HepG2 (cell line): ENCODE measurements at regions not wholly inside any gene's neighbourhood (a gene's known extent, or its start where the extent isn't known, plus 50 kb on each side); places are given as distances from the start of the nearest gene placed in this dataset.

Source experiments
- ATAC-seq: fragments of 200-7000 bp; cut with Tn5 transposase; 3 replicates; pipeline ENCODE4 v1.9.1; 2020; ENCODE audit warnings: mild to moderate bottlenecking, moderate library complexity
- BruUV-seq: library from RNA; stranded (reverse); fragments of 400-500 nt; replicated peaks from 2 replicates; lab custom pipeline; 2021; lab: Mats Ljungman, UMichigan
- CTCF ChIA-PET: fragments of 300-600 bp; formaldehyde crosslinking; extraction: SDS; loops from one replicate; lab custom pipeline; 2021; ENCODE audit warnings: low total read pairs, inconsistent platforms, low intra/inter-chr PET ratio; lab: Yijun Ruan, JAX
- POLR2A ChIA-PET: fragments of 350-600 bp; sonication (Branson Sonifier 250); formaldehyde crosslinking; loops from one replicate; lab custom pipeline; 2020; ENCODE audit warnings: antibody characterized with exemption, inconsistent platforms; lab: Yijun Ruan, JAX
- DNase-seq: peaks from one replicate; pipeline ENCODE4 v3.0.0-alpha.2; 2015; ENCODE audit warnings: low spot score
- FAIRE-seq: peaks from 3 replicates; lab custom pipeline; 2011; peaks lifted over from hg19 to GRCh38; lab: Jason Lieb, UNC
- H2AFZ ChIP-seq: one replicate; pipeline ENCODE4 v1.6.1; 2011; ENCODE audit warnings: low read length, inconsistent platforms
- H3K27ac ChIP-seq: fragments of 300-600 bp; 3 replicates; pipeline ENCODE4 v1.8.0; 2011; ENCODE audit warnings: mixed run types, mild to moderate bottlenecking, mixed read lengths, low read length, inconsistent platforms; ENCODE audit not compliant: insufficient read depth; ENCODE audit errors: extremely low read length
- H3K27me3 ChIP-seq, 2 experiments: fragments of 200-600 bp in 1 of 2; 2 replicates in 1 of 2; 3 replicates in 1 of 2; pipeline versions ENCODE4 v1.6.0 to v1.8.0; 2011; ENCODE audit warnings: low read length in 2 of 2, mild to moderate bottlenecking in 2 of 2, moderate library complexity in 2 of 2, inconsistent platforms in 1 of 2; ENCODE audit not compliant: insufficient read depth in 2 of 2, control insufficient read depth in 1 of 2
- H3K36me3 ChIP-seq, 2 experiments: fragments of 200-600 bp in 1 of 2; replicated peaks in 1 of 2; 2 replicates in 1 of 2; 3 replicates in 1 of 2; pipeline versions ENCODE4 v1.5.1 to v1.8.0; 2011; ENCODE audit warnings: low read length in 2 of 2, inconsistent platforms in 1 of 2; ENCODE audit not compliant: insufficient read depth in 2 of 2, control insufficient read depth in 1 of 2
- H3K4me1 ChIP-seq: 2 replicates; pipeline ENCODE4 v1.5.1; 2012; ENCODE audit warnings: low read length, inconsistent platforms; ENCODE audit not compliant: insufficient read depth
- H3K4me2 ChIP-seq: 2 replicates; pipeline ENCODE4 v1.6.0; 2011; ENCODE audit warnings: low read depth, low read length, inconsistent platforms
- H3K4me3 ChIP-seq, 3 experiments: fragments of 200-600 bp in 1 of 3; sonication (generic), shearing (Covaris generic) in 1 of 3; replicated peaks in 1 of 3; 2 replicates each; pipeline ENCODE4 v1.5.1; 2011 to 2016; ENCODE audit warnings: low read length in 3 of 3, inconsistent platforms in 2 of 3, low read depth in 2 of 3, mild to moderate bottlenecking in 2 of 3, control low read depth in 1 of 3, mixed read lengths in 1 of 3; ENCODE audit not compliant: insufficient read depth in 1 of 3
- H3K79me2 ChIP-seq: one replicate; pipeline ENCODE4 v1.6.1; 2011; ENCODE audit warnings: low read length, inconsistent platforms; ENCODE audit not compliant: insufficient read depth
- H3K9ac ChIP-seq: 2 replicates; pipeline ENCODE4 v1.6.0; 2011; ENCODE audit warnings: mild to moderate bottlenecking, low read depth, low read length, inconsistent platforms; ENCODE audit not compliant: insufficient read depth
- H3K9me3 ChIP-seq: 2 replicates; pipeline ENCODE4 v1.5.1; 2012; ENCODE audit warnings: mild to moderate bottlenecking, low read length
- H4K20me1 ChIP-seq: 2 replicates; pipeline ENCODE4 v1.6.0; 2011; ENCODE audit warnings: inconsistent platforms, mild to moderate bottlenecking, low read length, moderate library complexity; ENCODE audit not compliant: insufficient read depth
- ATF4 ChIP-seq, 2 experiments: fragments of 450-650 bp in 1 of 2; sonication (generic) in 1 of 2; formaldehyde crosslinking; IDR thresholded peaks; 2 replicates each; pipeline versions ENCODE4 v1.5.0 to v1.8.0; 2020 to 2022; ENCODE audit warnings: mild to moderate bottlenecking in 1 of 2, missing genetic modification reagents in 1 of 2
- CBX5 ChIP-seq: sonication (generic); formaldehyde crosslinking; IDR thresholded peaks from 2 replicates; pipeline ENCODE4 v1.4.0; 2020; ENCODE audit warnings: missing genetic modification reagents, borderline replicate concordance
- HMG20A ChIP-seq: IDR thresholded peaks from 2 replicates; pipeline ENCODE4 v1.6.1; 2016; ENCODE audit warnings: borderline replicate concordance
- MAFF ChIP-seq: IDR thresholded peaks from 2 replicates; pipeline ENCODE4 v1.6.1; 2011; ENCODE audit warnings: low read depth, low read length, improper control_type of control experiment
- PCBP2 ChIP-seq: fragments of 200-400 bp; formaldehyde crosslinking; optimal IDR thresholded peaks from 2 replicates; pipeline ENCODE3; 2018; ENCODE audit warnings: low read length, low read depth; ENCODE audit not compliant: poor library complexity, severe bottlenecking
- SAFB2 ChIP-seq: sonication (generic); formaldehyde crosslinking; IDR thresholded peaks from 2 replicates; pipeline ENCODE4 v1.5.1; 2020; ENCODE audit warnings: missing genetic modification reagents, low read depth, mild to moderate bottlenecking, borderline replicate concordance
- ZNF12 ChIP-seq: sonication (generic); formaldehyde crosslinking; IDR thresholded peaks from 2 replicates; pipeline ENCODE4 v1.5.0; 2020; ENCODE audit warnings: missing genetic modification reagents
- ZNF232 ChIP-seq: sonication (generic); formaldehyde crosslinking; IDR thresholded peaks from 2 replicates; pipeline ENCODE4 v1.4.0; 2020; ENCODE audit warnings: missing genetic modification reagents, borderline replicate concordance
- ZNF337 ChIP-seq: sonication (generic); formaldehyde crosslinking; IDR thresholded peaks from 2 replicates; pipeline ENCODE4 v1.5.1; 2020; ENCODE audit warnings: missing genetic modification reagents, low read depth, mild to moderate bottlenecking, borderline replicate concordance
- ZNF674 ChIP-seq: sonication (generic); formaldehyde crosslinking; IDR thresholded peaks from 2 replicates; pipeline ENCODE4 v1.5.0; 2020; ENCODE audit warnings: low read depth, mild to moderate bottlenecking, missing genetic modification reagents
- ZNF709 ChIP-seq: sonication (generic); formaldehyde crosslinking; IDR thresholded peaks from 2 replicates; pipeline ENCODE4 v1.5.0; 2020; ENCODE audit warnings: mild to moderate bottlenecking, missing genetic modification reagents
- ZNF720 ChIP-seq: sonication (generic); formaldehyde crosslinking; IDR thresholded peaks from 2 replicates; pipeline ENCODE4 v1.4.0; 2020; ENCODE audit warnings: missing genetic modification reagents
- ZNF724P ChIP-seq: sonication (generic); formaldehyde crosslinking; IDR thresholded peaks from 2 replicates; pipeline ENCODE4 v1.8.0; 2022; ENCODE audit warnings: missing genetic modification reagents, borderline replicate concordance
- WGBS: methylation state at CpG from one replicate; pipeline ENCODE4 v1.1.6; 2017; ENCODE audit warnings: low lambda C conversion rate; 5-methylcytosine and 5-hydroxymethylcytosine counted together
- in situ Hi-C: cut with HindIII; loops from 2 replicates; pipeline ENCODE4 v1.10.0; 2017; ENCODE audit warnings: low pct_unique_long_range_greater_than_20kb; ENCODE audit not compliant: extremely low pct_ligation_motif_present
- intact Hi-C: fragments of 100-400 bp; cut with micrococcal nuclease; formaldehyde crosslinking; loops from one replicate; pipeline ENCODE4 v1.10.0; 2022; ENCODE audit not compliant: unreplicated experiment
- TF ChIP-seq, protein P1 (sequence below): IDR thresholded peaks from 2 replicates; pipeline ENCODE4 v1.6.1; 2016; ENCODE audit warnings: low read depth, control low read depth
- TF ChIP-seq, protein P2 (sequence below): sonication (generic); formaldehyde crosslinking; IDR thresholded peaks from 2 replicates; pipeline ENCODE4 v1.5.1; 2020; ENCODE audit warnings: missing genetic modification reagents, mild to moderate bottlenecking, borderline replicate concordance
- TF ChIP-seq, protein P3 (sequence below): sonication (generic); formaldehyde crosslinking; IDR thresholded peaks from 2 replicates; pipeline ENCODE4 v1.4.0; 2020; ENCODE audit warnings: mild to moderate bottlenecking, low read depth, missing genetic modification reagents
- TF ChIP-seq, protein P4 (sequence below): sonication (generic); formaldehyde crosslinking; IDR thresholded peaks from 2 replicates; pipeline ENCODE4 v1.5.0; 2020; ENCODE audit warnings: missing genetic modification reagents

GRCh38 chrX:94961730-94962129 lies 1287.7 kb downstream of the FAM133A start:
- H3K79me2 ChIP-seq = no peaks in the 10 kb centered on the region
- ChIA-PET POLR2A (no interaction called here), CTCF (no interaction called here)
- no peaks in the 10 kb centered on the region for H3K27me3 ChIP-seq
- no TSS peak for BruUV-seq
- FAIRE-seq = no peak
- no peak for ATAC-seq
- TF ChIP-seq ZNF709 (CRISPR knock-in tag) (no peak), ATF4 (CRISPR knock-in tag; IDR thresholded peaks at IDR 0.05) (no peak), ZNF724P (CRISPR knock-in tag) (no peak), CBX5 (no peak), ZNF337 (CRISPR knock-in tag) (no peak), PCBP2 (no peak), ZNF674 (CRISPR knock-in tag) (no peak), HMG20A (CRISPR knock-in tag) (no peak), ZNF12 (CRISPR knock-in tag) (no peak), ZNF720 (CRISPR knock-in tag) (no peak), ZNF232 (CRISPR knock-in tag) (no peak), SAFB2 (CRISPR knock-in tag) (no peak), MAFF (no peak)
- TF ChIP-seq, protein P1, sequence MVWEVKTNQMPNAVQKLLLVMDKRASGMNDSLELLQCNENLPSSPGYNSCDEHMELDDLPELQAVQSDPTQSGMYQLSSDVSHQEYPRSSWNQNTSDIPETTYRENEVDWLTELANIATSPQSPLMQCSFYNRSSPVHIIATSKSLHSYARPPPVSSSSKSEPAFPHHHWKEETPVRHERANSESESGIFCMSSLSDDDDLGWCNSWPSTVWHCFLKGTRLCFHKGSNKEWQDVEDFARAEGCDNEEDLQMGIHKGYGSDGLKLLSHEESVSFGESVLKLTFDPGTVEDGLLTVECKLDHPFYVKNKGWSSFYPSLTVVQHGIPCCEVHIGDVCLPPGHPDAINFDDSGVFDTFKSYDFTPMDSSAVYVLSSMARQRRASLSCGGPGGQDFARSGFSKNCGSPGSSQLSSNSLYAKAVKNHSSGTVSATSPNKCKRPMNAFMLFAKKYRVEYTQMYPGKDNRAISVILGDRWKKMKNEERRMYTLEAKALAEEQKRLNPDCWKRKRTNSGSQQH (CRISPR knock-in tag) = no peak
- TF ChIP-seq, protein P2, sequence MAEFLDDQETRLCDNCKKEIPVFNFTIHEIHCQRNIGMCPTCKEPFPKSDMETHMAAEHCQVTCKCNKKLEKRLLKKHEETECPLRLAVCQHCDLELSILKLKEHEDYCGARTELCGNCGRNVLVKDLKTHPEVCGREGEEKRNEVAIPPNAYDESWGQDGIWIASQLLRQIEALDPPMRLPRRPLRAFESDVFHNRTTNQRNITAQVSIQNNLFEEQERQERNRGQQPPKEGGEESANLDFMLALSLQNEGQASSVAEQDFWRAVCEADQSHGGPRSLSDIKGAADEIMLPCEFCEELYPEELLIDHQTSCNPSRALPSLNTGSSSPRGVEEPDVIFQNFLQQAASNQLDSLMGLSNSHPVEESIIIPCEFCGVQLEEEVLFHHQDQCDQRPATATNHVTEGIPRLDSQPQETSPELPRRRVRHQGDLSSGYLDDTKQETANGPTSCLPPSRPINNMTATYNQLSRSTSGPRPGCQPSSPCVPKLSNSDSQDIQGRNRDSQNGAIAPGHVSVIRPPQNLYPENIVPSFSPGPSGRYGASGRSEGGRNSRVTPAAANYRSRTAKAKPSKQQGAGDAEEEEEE = no peak
- TF ChIP-seq, protein P3, sequence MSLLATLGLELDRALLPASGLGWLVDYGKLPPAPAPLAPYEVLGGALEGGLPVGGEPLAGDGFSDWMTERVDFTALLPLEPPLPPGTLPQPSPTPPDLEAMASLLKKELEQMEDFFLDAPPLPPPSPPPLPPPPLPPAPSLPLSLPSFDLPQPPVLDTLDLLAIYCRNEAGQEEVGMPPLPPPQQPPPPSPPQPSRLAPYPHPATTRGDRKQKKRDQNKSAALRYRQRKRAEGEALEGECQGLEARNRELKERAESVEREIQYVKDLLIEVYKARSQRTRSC (CRISPR knock-in tag) = no peak
- TF ChIP-seq, protein P4, sequence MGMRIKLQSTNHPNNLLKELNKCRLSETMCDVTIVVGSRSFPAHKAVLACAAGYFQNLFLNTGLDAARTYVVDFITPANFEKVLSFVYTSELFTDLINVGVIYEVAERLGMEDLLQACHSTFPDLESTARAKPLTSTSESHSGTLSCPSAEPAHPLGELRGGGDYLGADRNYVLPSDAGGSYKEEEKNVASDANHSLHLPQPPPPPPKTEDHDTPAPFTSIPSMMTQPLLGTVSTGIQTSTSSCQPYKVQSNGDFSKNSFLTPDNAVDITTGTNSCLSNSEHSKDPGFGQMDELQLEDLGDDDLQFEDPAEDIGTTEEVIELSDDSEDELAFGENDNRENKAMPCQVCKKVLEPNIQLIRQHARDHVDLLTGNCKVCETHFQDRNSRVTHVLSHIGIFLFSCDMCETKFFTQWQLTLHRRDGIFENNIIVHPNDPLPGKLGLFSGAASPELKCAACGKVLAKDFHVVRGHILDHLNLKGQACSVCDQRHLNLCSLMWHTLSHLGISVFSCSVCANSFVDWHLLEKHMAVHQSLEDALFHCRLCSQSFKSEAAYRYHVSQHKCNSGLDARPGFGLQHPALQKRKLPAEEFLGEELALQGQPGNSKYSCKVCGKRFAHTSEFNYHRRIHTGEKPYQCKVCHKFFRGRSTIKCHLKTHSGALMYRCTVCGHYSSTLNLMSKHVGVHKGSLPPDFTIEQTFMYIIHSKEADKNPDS (CRISPR knock-in tag) = no peak
- in situ Hi-C loops = no loop called here
- H3K4me2 ChIP-seq = no peak overlapping the region
- H3K9ac ChIP-seq = no peak overlapping the region
- 3% methylated on average over 2 of the region's 2 CpGs for WGBS
- H2AFZ ChIP-seq = no peak overlapping the region
- no peak for DNase-seq
- no peaks in the 10 kb centered on the region for H4K20me1 ChIP-seq
- no peaks in the 10 kb centered on the region for H3K4me1 ChIP-seq
- no peak overlapping the region for H3K4me3 ChIP-seq
- H3K27ac ChIP-seq = no peak overlapping the region
- H3K9me3 ChIP-seq = no peaks in the 10 kb centered on the region
- intact Hi-C loops = no loop called here
- no peaks in the 10 kb centered on the region for H3K36me3 ChIP-seq
